Activated naive CD4-positive, alpha-beta T cell treated with Interleukin-2 at 50 U/mL for 16 hours (primary cell): ENCODE measurements at regions not wholly inside any gene's neighbourhood (a gene's known extent, or its start where the extent isn't known, plus 50 kb on each side); places are given as distances from the start of the nearest gene placed in this dataset.
A peak's percentile ranks its signal among the peaks of the same experiment; 100 is the strongest.

Experiments used
- DNase-seq: peaks from one replicate; pipeline ENCODE4 v3.0.0-alpha.2; 2020

GRCh38 chr11:69545976-69546617 is 64.6 kb downstream of the LINC01488 start:
- DNase-seq, result no peak

GRCh38 chr11:69546735-69547370 is 65.4 kb downstream of the LINC01488 start:
- peak; percentile 67 for DNase-seq

- DNase-seq, result no peak
These were observed 69.4 kb downstream of the LINC01488 start for GRCh38 chr11:69550846-69551245.

- DNase-seq, result no peak
These were observed 70.5 kb downstream of the LINC01488 start for GRCh38 chr11:69551963-69552362.

GRCh38 chr11:69552951-69553350 is 71.5 kb downstream of the LINC01488 start:
- no peak for DNase-seq

GRCh38 chr11:69553416-69554357 is 72.2 kb downstream of the LINC01488 start:
- no peak for DNase-seq

- DNase-seq, result no peak
These were observed 73.4 kb downstream of the LINC01488 start for GRCh38 chr11:69554849-69555248.

- no peak for DNase-seq
These were observed 75.8 kb downstream of the LINC01488 start for GRCh38 chr11:69557266-69557665.

GRCh38 chr11:69558519-69558941 is 77.1 kb downstream of the LINC01488 start:
- DNase-seq, result peak; percentile 43

GRCh38 chr11:69559181-69559580 is 77.7 kb downstream of the LINC01488 start:
- no peak for DNase-seq

- no peak for DNase-seq
These were observed 78.8 kb downstream of the LINC01488 start for GRCh38 chr11:69560141-69560790.

GRCh38 chr11:69562302-69562701 is 78.7 kb upstream of the CCND1 start:
- no peak for DNase-seq

- no peak for DNase-seq
These were observed 78.1 kb upstream of the CCND1 start for GRCh38 chr11:69562816-69563215.

- no peak for DNase-seq
These were observed 77.7 kb upstream of the CCND1 start for GRCh38 chr11:69563306-69563705.

- no peak for DNase-seq
These were observed 76.8 kb upstream of the CCND1 start for GRCh38 chr11:69563946-69564775.

- DNase-seq, result no peak
These were observed 75.0 kb upstream of the CCND1 start for GRCh38 chr11:69566001-69566400.

GRCh38 chr11:69567951-69568808 is 72.8 kb upstream of the CCND1 start:
- DNase-seq, result no peak

- DNase-seq, result no peak
These were observed 72.2 kb upstream of the CCND1 start for GRCh38 chr11:69568809-69569097.

GRCh38 chr11:69569306-69570200 is 71.4 kb upstream of the CCND1 start:
- no peak for DNase-seq

- DNase-seq, result no peak
These were observed 68.6 kb upstream of the CCND1 start for GRCh38 chr11:69572233-69572860.
